ENCODE measurements at regions not wholly inside any gene's neighbourhood (a gene's known extent, or its start where the extent isn't known, plus 50 kb on each side); places are given as distances from the start of the nearest gene placed in this dataset.

DNA sequence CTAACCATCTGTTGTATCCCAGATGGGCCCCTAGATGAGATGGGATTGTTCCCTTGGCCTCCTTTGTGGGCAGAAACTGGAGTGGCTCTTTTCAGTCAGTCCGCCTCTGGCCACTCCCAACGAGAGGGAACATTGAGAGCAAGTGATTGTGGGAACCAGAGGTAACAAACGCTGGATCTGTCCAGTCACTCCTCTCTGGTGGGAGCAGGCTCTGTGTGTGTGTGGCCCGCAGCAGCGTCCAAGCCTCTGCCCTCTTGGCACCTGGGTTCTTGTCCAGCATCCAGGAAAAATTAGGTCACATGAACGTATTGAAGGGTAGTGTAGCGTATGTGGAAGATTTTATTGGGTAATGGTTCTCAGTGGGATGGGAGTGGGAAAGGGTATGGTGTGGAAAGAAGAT lies 101.9 kb upstream of the COX10 start:
- TF ChIP-seq, protein P1, sequence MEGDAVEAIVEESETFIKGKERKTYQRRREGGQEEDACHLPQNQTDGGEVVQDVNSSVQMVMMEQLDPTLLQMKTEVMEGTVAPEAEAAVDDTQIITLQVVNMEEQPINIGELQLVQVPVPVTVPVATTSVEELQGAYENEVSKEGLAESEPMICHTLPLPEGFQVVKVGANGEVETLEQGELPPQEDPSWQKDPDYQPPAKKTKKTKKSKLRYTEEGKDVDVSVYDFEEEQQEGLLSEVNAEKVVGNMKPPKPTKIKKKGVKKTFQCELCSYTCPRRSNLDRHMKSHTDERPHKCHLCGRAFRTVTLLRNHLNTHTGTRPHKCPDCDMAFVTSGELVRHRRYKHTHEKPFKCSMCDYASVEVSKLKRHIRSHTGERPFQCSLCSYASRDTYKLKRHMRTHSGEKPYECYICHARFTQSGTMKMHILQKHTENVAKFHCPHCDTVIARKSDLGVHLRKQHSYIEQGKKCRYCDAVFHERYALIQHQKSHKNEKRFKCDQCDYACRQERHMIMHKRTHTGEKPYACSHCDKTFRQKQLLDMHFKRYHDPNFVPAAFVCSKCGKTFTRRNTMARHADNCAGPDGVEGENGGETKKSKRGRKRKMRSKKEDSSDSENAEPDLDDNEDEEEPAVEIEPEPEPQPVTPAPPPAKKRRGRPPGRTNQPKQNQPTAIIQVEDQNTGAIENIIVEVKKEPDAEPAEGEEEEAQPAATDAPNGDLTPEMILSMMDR (IDR thresholded peaks at IDR 0.05) = no peak
- TF ChIP-seq POLR2A (IDR thresholded peaks at IDR 0.05) = no peak

Data from thyroid gland (tissue), 4 donors.